Liver (tissue), 3 donors: ENCODE measurements at regions not wholly inside any gene's neighbourhood (a gene's known extent, or its start where the extent isn't known, plus 50 kb on each side); places are given as distances from the start of the nearest gene placed in this dataset.

Experiments
- CTCF ChIP-seq: fragments of 150-350 bp; IDR thresholded peaks from 2 replicates; pipeline ENCODE4 v1.5.1; 2017; ENCODE audit warnings: improper control_type of control experiment, low read depth, low read length; ENCODE audit not compliant: missing input control
- JUND ChIP-seq, 2 donors: IDR thresholded peaks; 2 replicates each; pipeline ENCODE4 v1.6.1; 2016; ENCODE audit warnings: antibody characterized with exemption in 2 of 2
- donor health status: healthy.
- donor health status: healthy.

GRCh38 chr9:10753474-10753873 is 140.7 kb upstream of the PTPRD start:
- TF ChIP-seq CTCF = no peak
- TF ChIP-seq JUND (IDR thresholded peaks at IDR 0.05) = no peak
